HepG2 (cell line): ENCODE measurements at regions not wholly inside any gene's neighbourhood (a gene's known extent, or its start where the extent isn't known, plus 50 kb on each side); places are given as distances from the start of the nearest gene placed in this dataset.

Source experiments
- ATAC-seq: fragments of 200-7000 bp; cut with Tn5 transposase; 3 replicates; pipeline ENCODE4 v1.9.1; 2020; ENCODE audit warnings: mild to moderate bottlenecking, moderate library complexity
- BruUV-seq: library from RNA; stranded (reverse); fragments of 400-500 nt; replicated peaks from 2 replicates; lab custom pipeline; 2021; lab: Mats Ljungman, UMichigan
- CTCF ChIA-PET: fragments of 300-600 bp; formaldehyde crosslinking; extraction: SDS; loops from one replicate; lab custom pipeline; 2021; ENCODE audit warnings: low total read pairs, inconsistent platforms, low intra/inter-chr PET ratio; lab: Yijun Ruan, JAX
- POLR2A ChIA-PET: fragments of 350-600 bp; sonication (Branson Sonifier 250); formaldehyde crosslinking; loops from one replicate; lab custom pipeline; 2020; ENCODE audit warnings: antibody characterized with exemption, inconsistent platforms; lab: Yijun Ruan, JAX
- DNase-seq: peaks from one replicate; pipeline ENCODE4 v3.0.0-alpha.2; 2015; ENCODE audit warnings: low spot score
- FAIRE-seq: peaks from 3 replicates; lab custom pipeline; 2011; peaks lifted over from hg19 to GRCh38; lab: Jason Lieb, UNC
- H2AFZ ChIP-seq: one replicate; pipeline ENCODE4 v1.6.1; 2011; ENCODE audit warnings: low read length, inconsistent platforms
- H3K27ac ChIP-seq: fragments of 300-600 bp; 3 replicates; pipeline ENCODE4 v1.8.0; 2011; ENCODE audit warnings: mixed run types, mild to moderate bottlenecking, mixed read lengths, low read length, inconsistent platforms; ENCODE audit not compliant: insufficient read depth; ENCODE audit errors: extremely low read length
- H3K27me3 ChIP-seq, 2 experiments: fragments of 200-600 bp in 1 of 2; 2 replicates in 1 of 2; 3 replicates in 1 of 2; pipeline versions ENCODE4 v1.6.0 to v1.8.0; 2011; ENCODE audit warnings: low read length in 2 of 2, mild to moderate bottlenecking in 2 of 2, moderate library complexity in 2 of 2, inconsistent platforms in 1 of 2; ENCODE audit not compliant: insufficient read depth in 2 of 2, control insufficient read depth in 1 of 2
- H3K36me3 ChIP-seq, 2 experiments: fragments of 200-600 bp in 1 of 2; replicated peaks in 1 of 2; 2 replicates in 1 of 2; 3 replicates in 1 of 2; pipeline versions ENCODE4 v1.5.1 to v1.8.0; 2011; ENCODE audit warnings: low read length in 2 of 2, inconsistent platforms in 1 of 2; ENCODE audit not compliant: insufficient read depth in 2 of 2, control insufficient read depth in 1 of 2
- H3K4me1 ChIP-seq: 2 replicates; pipeline ENCODE4 v1.5.1; 2012; ENCODE audit warnings: low read length, inconsistent platforms; ENCODE audit not compliant: insufficient read depth
- H3K4me2 ChIP-seq: 2 replicates; pipeline ENCODE4 v1.6.0; 2011; ENCODE audit warnings: low read depth, low read length, inconsistent platforms
- H3K4me3 ChIP-seq, 3 experiments: fragments of 200-600 bp in 1 of 3; sonication (generic), shearing (Covaris generic) in 1 of 3; replicated peaks in 1 of 3; 2 replicates each; pipeline ENCODE4 v1.5.1; 2011 to 2016; ENCODE audit warnings: low read length in 3 of 3, inconsistent platforms in 2 of 3, low read depth in 2 of 3, mild to moderate bottlenecking in 2 of 3, control low read depth in 1 of 3, mixed read lengths in 1 of 3; ENCODE audit not compliant: insufficient read depth in 1 of 3
- H3K79me2 ChIP-seq: one replicate; pipeline ENCODE4 v1.6.1; 2011; ENCODE audit warnings: low read length, inconsistent platforms; ENCODE audit not compliant: insufficient read depth
- H3K9ac ChIP-seq: 2 replicates; pipeline ENCODE4 v1.6.0; 2011; ENCODE audit warnings: mild to moderate bottlenecking, low read depth, low read length, inconsistent platforms; ENCODE audit not compliant: insufficient read depth
- H3K9me3 ChIP-seq: 2 replicates; pipeline ENCODE4 v1.5.1; 2012; ENCODE audit warnings: mild to moderate bottlenecking, low read length
- H4K20me1 ChIP-seq: 2 replicates; pipeline ENCODE4 v1.6.0; 2011; ENCODE audit warnings: inconsistent platforms, mild to moderate bottlenecking, low read length, moderate library complexity; ENCODE audit not compliant: insufficient read depth
- FOXC1 ChIP-seq: sonication (generic); formaldehyde crosslinking; IDR thresholded peaks from 2 replicates; pipeline ENCODE4 v1.8.0; 2022; ENCODE audit warnings: mild to moderate bottlenecking, missing genetic modification reagents, borderline replicate concordance
- NONO ChIP-seq, 2 experiments: fragments of 450-650 bp in 1 of 2; sonication (generic) in 1 of 2; formaldehyde crosslinking in 1 of 2; IDR thresholded peaks in 1 of 2; conservative IDR thresholded peaks in 1 of 2; 2 replicates each; pipeline versions ENCODE4 v1.6.1 to v1.8.0; 2017 to 2022; ENCODE audit warnings: mild to moderate bottlenecking in 1 of 2, missing genetic modification reagents in 1 of 2, moderate library complexity in 1 of 2
- ZFX ChIP-seq: sonication (generic); formaldehyde crosslinking; IDR thresholded peaks from 2 replicates; pipeline ENCODE4 v1.4.0; 2020; ENCODE audit warnings: mild to moderate bottlenecking, low read depth, missing genetic modification reagents, moderate library complexity
- ZFYVE20 ChIP-seq: sonication (generic); formaldehyde crosslinking; IDR thresholded peaks from 2 replicates; pipeline ENCODE4 v1.8.0; 2023; ENCODE audit warnings: low read depth, mild to moderate bottlenecking, moderate library complexity, missing genetic modification reagents, borderline replicate concordance
- WGBS: methylation state at CpG from one replicate; pipeline ENCODE4 v1.1.6; 2017; ENCODE audit warnings: low lambda C conversion rate; 5-methylcytosine and 5-hydroxymethylcytosine counted together
- in situ Hi-C: cut with HindIII; loops from 2 replicates; pipeline ENCODE4 v1.10.0; 2017; ENCODE audit warnings: low pct_unique_long_range_greater_than_20kb; ENCODE audit not compliant: extremely low pct_ligation_motif_present
- intact Hi-C: fragments of 100-400 bp; cut with micrococcal nuclease; formaldehyde crosslinking; loops from one replicate; pipeline ENCODE4 v1.10.0; 2022; ENCODE audit not compliant: unreplicated experiment
- TF ChIP-seq, protein P1 (sequence below), 2 experiments: sonication (generic) in 1 of 2; formaldehyde crosslinking in 1 of 2; IDR thresholded peaks; 2 replicates each; pipeline versions ENCODE4 v1.5.1 to v1.6.1; 2011 to 2020; ENCODE audit warnings: borderline replicate concordance in 1 of 2, low read depth in 1 of 2, low read length in 1 of 2, mild to moderate bottlenecking in 1 of 2, missing genetic modification reagents in 1 of 2, moderate library complexity in 1 of 2

DNA sequence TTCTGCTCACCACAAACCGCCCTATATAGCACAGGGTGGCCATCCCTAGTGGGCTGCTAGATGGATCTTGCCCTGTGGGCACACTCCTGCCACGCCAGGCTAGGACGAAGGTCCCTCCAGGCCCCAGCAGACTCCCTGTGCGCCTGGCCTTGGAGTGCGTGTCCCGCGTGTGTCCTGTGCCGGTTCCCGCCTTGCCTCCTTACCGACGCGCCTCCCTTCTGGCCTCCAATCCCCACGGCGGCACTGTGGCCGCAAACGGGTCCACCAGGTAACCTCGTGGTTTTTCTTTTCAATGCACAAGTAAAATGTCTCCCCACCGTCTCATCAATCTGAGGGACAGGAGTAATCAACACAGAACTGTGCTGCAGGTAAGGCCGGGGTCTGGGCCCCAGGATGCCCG lies 133.8 kb upstream of the PHACTR3 start:
- intact Hi-C loops: no loop called here
- Histone ChIP-seq H3K4me3 (no peak overlapping the region), H3K4me2 (no peak overlapping the region), H3K4me1 (peaks cover 12% of the 10 kb centered on the region), H3K27me3 (peaks cover 5 to 77% of the 10 kb centered on the region in 2 experiments; a peak in 4 of 5 replicates), H3K79me2 (no peaks in the 10 kb centered on the region), H2AFZ (no peak overlapping the region), H3K9me3 (no peaks in the 10 kb centered on the region), H4K20me1 (no peaks in the 10 kb centered on the region)
- WGBS: 56% methylated on average over 20 of the region's 20 CpGs
- ChIA-PET CTCF (no interaction called here), POLR2A (no interaction called here)
- FAIRE-seq: no peak
- TF ChIP-seq NONO (IDR thresholded peaks at IDR 0.05): no peak
- TF ChIP-seq NONO (CRISPR knock-in tag; conservative IDR thresholded peaks at IDR 0.05): no peak
- TF ChIP-seq ZFX (CRISPR knock-in tag): no peak
- no peak for TF ChIP-seq FOXC1 (CRISPR knock-in tag)
- 0 out of 2 replicates have a peak, but pooled peaks have one; percentile 17 for TF ChIP-seq ZFYVE20 (CRISPR knock-in tag)
- TF ChIP-seq, protein P1, sequence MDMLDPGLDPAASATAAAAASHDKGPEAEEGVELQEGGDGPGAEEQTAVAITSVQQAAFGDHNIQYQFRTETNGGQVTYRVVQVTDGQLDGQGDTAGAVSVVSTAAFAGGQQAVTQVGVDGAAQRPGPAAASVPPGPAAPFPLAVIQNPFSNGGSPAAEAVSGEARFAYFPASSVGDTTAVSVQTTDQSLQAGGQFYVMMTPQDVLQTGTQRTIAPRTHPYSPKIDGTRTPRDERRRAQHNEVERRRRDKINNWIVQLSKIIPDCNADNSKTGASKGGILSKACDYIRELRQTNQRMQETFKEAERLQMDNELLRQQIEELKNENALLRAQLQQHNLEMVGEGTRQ (IDR thresholded peaks at IDR 0.05; ENCODE audit: low read depth, low read length): no peak
- TF ChIP-seq, protein P1 (CRISPR knock-in tag; IDR thresholded peaks at IDR 0.05; ENCODE audit: borderline replicate concordance): no peak
- TF ChIP-seq, all 625 proteins: peak for 1
- Histone ChIP-seq H3K27ac (no peak overlapping the region), H3K36me3 (no peaks in the 10 kb centered on the region), H3K9ac (no peak overlapping the region)
- in situ Hi-C loops: no loop called here
- DNase-seq (no peak), ATAC-seq (peak; percentile 12; the same call in 2 of the 3 replicates)
- BruUV-seq: no TSS peak
